ENCODE measurements at regions not wholly inside any gene's neighbourhood (a gene's known extent, or its start where the extent isn't known, plus 50 kb on each side); places are given as distances from the start of the nearest gene placed in this dataset.
"Not testable (repeated sequence)": the region's sequence is repeated elsewhere in the genome, so short reads cannot be mapped to it uniquely, and the experiment has no call there.

DNA sequence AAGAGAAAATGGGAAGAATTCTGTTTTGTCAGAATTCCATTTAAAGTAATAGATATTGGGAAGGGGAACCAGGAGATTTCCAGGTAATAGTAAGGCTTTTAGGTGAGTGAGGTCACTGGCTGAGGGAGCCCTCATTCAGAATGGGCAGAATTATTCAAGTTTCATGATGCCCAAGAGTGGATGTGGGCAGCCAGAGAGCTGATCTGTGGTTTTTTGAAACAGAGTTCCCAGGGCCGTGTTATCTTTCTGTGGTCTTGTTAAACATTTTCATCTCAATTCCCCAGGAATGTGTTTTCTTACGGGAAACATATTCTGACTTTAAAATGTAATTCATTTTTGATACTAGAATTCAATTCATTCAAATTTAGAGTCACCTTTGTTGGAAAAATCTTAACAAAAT is 182.0 kb upstream of the AADAT start:
- DNase-seq = no peak
- ATAC-seq = no peak

DNA sequence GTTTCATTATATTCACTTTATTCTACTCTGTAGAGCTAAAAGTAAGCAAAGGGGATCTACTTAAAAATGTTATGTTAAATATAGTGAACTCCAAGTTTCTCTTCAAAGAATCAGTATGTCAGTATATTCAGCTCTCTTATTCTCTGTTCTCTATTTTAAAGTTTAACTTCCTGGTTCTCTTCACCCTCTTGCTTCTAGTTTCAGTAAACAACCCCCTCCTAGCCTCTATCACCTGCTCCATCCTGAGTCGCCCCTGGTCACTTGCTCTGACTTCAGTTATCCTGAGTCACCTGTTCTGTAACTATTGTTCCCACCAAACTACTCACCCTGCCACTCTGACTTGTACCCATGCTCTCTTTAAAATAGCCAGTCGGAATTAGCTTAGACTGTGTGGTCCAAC is 180.9 kb upstream of the AADAT start:
- no peak for ATAC-seq
- DNase-seq = no peak

DNA sequence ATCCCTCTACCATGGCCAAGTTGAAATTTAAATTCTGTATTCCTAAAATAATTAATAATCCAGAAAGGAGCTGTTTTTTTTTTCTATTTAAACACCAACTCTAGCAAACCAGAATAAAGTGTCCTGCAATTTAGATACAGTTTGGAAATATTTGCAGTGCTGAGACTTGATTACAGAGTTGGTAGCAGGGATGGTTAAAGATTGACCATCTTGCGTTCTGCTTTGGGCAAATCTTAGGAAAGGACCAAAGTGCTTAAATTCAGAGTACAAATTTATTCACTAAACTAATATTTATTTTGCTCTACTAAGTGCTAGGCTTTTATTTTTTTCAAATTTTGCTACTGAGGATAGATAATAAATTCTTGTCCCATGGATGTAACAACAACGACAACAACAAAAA is 180.2 kb upstream of the AADAT start:
- DNase-seq = no peak
- ATAC-seq = no peak

GRCh38 chr4:170259631-170260153 is 169.9 kb upstream of the AADAT start:
- ATAC-seq (peak; percentile 75), DNase-seq (peak; percentile 47)

- ATAC-seq (no peak), DNase-seq (no peak)
These were observed 167.1 kb upstream of the AADAT start for GRCh38 chr4:170256807-170257206.

DNA sequence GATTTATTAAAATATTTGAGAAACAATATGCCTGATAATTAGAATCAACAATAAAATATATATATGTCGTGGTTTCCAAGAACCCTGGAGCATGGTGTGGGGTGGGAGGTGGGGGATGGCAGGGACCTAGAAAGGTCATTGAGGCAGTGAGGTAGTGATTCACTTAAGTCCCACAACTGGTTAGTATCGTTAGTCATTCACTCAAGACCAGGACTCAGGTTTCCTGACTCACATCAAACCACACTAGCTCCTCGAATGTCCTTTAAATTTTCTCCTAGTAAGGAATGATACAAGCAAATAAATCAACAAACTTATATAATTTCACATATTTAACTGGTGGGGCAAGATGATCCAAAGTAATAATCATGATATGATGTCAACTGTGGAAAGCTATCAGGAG is 158.8 kb upstream of the AADAT start:
- no peak for DNase-seq
- ATAC-seq = no peak

- DNase-seq (no peak), ATAC-seq (no peak)
These were observed 158.3 kb upstream of the AADAT start for GRCh38 chr4:170248029-170248428.

DNA sequence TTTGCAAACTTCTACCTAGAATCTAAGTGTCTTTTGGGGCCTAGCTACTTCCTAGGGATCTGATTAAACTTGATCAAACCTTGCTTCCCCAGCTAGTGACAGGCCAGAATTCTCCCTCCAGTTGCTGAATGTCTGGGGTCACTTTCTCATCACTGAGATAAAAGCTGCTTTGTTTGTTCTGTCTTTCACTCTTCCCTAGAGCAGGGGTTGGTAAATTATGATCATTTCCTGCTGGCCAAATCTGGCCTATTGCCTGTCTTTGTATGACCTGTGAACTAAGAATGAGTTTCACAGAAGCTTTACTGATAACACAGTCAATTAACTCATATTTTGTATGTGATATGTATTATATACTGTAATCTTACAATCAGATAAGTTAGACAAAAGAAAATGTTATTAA is 157.8 kb upstream of the AADAT start:
- DNase-seq (no peak), ATAC-seq (no peak)

GRCh38 chr4:170243662-170244288 is 154.0 kb upstream of the AADAT start:
- ATAC-seq = no peak

GRCh38 chr4:170242471-170242870 is 152.7 kb upstream of the AADAT start:
- DNase-seq (no peak), ATAC-seq (no peak)

More at GRCh38 chr4:170243662-170244288, 154.0 kb upstream of the AADAT start:
- no peak for DNase-seq

GRCh38 chr4:170234800-170235199 is 145.0 kb upstream of the AADAT start:
- DNase-seq = no peak
- ATAC-seq = no peak

DNA sequence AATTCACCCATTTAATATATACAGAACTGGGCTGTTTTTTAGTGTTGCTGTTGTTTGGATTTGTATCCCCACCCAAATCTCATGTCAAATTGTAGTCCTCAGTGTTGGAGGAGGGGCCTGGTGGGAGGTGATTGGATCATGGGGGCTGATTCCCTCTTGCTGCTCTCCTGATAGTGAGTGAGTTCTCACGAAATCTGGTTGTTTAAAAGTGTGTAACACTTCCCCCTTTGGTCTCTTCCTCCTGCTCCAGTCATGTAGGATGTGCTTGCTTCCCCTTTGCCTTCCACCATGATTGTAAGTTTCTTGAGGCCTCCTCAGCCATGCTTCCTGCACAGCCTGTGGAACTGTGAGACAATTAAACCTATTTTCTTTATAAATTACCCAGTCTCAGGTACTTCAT is 141.6 kb upstream of the AADAT start:
- ATAC-seq (no peak), DNase-seq (no peak)

GRCh38 chr4:170230242-170230641 is 140.5 kb upstream of the AADAT start:
- ATAC-seq = no peak
- DNase-seq = no peak

GRCh38 chr4:170229006-170229405 is 139.2 kb upstream of the AADAT start:
- no peak for DNase-seq
- no peak for ATAC-seq

DNA sequence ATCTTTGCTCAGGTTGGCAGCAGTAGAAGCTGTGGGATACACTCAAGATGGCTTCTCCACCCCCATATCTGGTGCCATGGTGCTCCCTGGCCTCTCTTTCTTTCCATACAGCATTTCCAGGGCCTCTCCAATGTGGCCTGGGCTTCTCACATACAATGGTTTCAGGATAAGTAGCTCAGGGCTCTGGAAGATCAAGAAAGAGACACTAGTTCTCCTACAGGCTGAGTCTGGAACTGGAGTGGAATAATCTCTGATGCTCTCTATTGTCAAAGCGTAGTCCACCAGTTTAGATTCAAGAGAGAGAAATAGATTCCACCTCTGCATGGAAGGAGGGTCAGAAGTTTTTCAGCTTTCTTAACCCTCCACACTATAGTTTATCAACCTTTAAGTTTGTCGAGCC is 138.2 kb upstream of the AADAT start:
- ATAC-seq (no peak), DNase-seq (no peak)

GRCh38 chr4:170226288-170226687 is 136.5 kb upstream of the AADAT start:
- ATAC-seq (no peak), DNase-seq (no peak)

- ATAC-seq (no peak), DNase-seq (no peak)
These were observed 125.0 kb upstream of the AADAT start for GRCh38 chr4:170214731-170215130.

DNA sequence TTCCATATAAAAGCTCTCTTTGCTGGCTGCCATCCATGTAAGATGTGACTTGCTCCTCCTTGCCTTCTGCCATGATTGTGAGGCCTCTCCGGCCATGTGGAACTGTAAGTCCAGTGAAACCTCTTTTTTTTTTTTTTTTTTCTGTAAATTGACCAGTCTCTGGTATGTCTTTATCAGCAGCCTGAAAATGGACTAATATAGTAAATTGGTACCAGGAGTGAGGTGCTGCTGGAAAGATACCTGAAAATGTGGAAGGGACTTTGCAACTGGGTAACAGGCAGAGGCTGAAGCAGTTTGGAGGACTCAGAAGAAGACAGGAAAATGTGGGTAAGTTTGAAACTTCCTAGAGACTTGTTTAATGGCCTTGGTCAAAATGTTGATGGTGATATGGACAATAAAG is 124.3 kb upstream of the AADAT start:
- DNase-seq (no peak), ATAC-seq (no peak)

- DNase-seq (no peak), ATAC-seq (no peak)
These were observed 113.0 kb upstream of the AADAT start for GRCh38 chr4:170202721-170203120.

- no peak for DNase-seq
- ATAC-seq = no peak
These were observed 109.0 kb upstream of the AADAT start for GRCh38 chr4:170198747-170199146.

GRCh38 chr4:170194794-170195193 is 105.0 kb upstream of the AADAT start:
- not testable (repeated sequence) for ATAC-seq, DNase-seq

DNA sequence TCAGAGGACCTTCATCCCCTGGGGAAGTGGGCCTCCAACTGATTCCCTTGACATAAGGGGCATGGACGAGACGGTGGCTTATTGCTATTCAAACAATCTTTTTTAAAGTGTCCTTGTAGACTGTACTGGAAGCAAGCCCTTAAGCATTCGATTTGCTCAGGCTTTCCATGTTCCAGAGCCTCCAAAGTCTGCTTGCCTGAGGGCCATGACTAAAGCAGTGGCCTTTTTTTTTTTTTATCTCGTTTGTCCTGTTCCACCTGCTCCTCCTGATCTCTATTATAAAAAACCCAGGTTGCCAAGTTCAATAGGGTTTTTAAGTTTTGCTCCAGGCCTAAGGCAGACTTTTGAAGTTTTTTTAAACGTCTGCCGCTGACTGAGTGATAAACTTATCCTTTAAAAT is 103.7 kb upstream of the AADAT start:
- ATAC-seq = no peak
- DNase-seq = no peak

- ATAC-seq = no peak
- DNase-seq = no peak
These were observed 100.5 kb upstream of the AADAT start for GRCh38 chr4:170190265-170190664.

DNA sequence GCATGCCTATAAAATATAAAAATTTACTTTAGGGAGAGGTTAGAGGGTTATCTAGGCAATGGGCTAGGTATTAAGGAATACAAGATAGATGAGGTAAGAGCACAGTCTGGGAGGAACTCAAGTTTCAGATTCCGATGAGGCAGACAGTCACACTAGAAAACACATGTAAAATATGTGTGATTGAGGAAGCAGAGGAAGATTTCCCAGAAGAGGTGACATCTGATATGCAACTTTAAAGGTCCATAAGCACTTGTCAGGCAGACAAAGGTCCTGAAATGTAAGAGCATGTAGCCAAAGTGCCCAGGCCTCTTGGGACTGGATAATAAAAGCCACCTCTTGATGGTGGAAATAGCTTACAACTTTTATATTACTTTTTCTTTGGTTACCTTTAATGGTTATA is 81.1 kb upstream of the AADAT start:
- ATAC-seq = no peak
- no peak for DNase-seq

DNA sequence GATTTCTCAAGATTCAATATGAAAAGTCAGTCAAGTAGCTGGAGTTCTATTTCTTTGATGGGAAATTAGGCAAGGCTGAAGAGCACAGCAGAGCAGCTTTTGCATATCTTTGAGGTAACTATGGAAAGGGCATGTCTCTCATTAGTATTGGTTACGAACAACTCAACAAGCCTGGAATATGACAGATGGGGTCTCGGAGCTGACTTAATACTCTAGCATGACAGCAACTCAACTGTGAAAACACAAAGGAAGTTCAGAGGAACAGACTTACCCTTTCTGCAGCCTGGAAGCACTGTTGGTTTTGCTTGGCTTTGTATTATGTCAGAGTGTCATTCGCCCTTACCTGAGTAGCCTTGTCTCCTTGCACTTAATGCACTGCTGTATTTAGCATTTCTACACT is 79.9 kb upstream of the AADAT start:
- ATAC-seq (no peak), DNase-seq (no peak)

Measured in stimulated activated naive CD8-positive, alpha-beta T cell treated with anti-CD3 and anti-CD28 coated beads, Interleukin-15, Interleukin-2, amounts not matched to agents 100 U/mL and 50 U/mL, for 24 hours (primary cell).